Peyer's patch (tissue), 4 donors: ENCODE measurements at regions not wholly inside any gene's neighbourhood (a gene's known extent, or its start where the extent isn't known, plus 50 kb on each side); places are given as distances from the start of the nearest gene placed in this dataset.

Experiments
- CTCF ChIP-seq, 6 experiments: fragments of 450-650 bp in 4 of 6; fragments of 200-600 bp in 2 of 6; sonication (generic) in 1 of 6; IDR thresholded peaks; one replicate each; pipeline ENCODE4 v1.5.1; 2017 to 2019; ENCODE audit warnings: antibody characterized with exemption in 6 of 6, mild to moderate bottlenecking in 3 of 6, moderate library complexity in 1 of 6
- POLR2A ChIP-seq, 2 donors: fragments of 450-650 bp; IDR thresholded peaks; one replicate each; pipeline ENCODE4 v1.5.1; 2017; ENCODE audit warnings: antibody characterized with exemption in 2 of 2, mild to moderate bottlenecking in 2 of 2, moderate library complexity in 2 of 2

- TF ChIP-seq CTCF (IDR thresholded peaks at IDR 0.05) (no peak), POLR2A (IDR thresholded peaks at IDR 0.05) (no peak)
These were observed 115.9 kb downstream of the ATPSCKMT start for GRCh38 chr5:10133830-10134229.
